Midbrain (tissue), 1 donor: ENCODE measurements at regions not wholly inside any gene's neighbourhood (a gene's known extent, or its start where the extent isn't known, plus 50 kb on each side); places are given as distances from the start of the nearest gene placed in this dataset.
"Not testable (repeated sequence)": the region's sequence is repeated elsewhere in the genome, so short reads cannot be mapped to it uniquely, and the experiment has no call there.

Experiments
- DNase-seq: peaks from one replicate; lab custom pipeline; 2025; lab: John Stamatoyannopoulos, UW

GRCh38 chr17:53046781-53047180, 775.9 kb upstream of the KIF2B start:
- DNase-seq, result no peak

DNA sequence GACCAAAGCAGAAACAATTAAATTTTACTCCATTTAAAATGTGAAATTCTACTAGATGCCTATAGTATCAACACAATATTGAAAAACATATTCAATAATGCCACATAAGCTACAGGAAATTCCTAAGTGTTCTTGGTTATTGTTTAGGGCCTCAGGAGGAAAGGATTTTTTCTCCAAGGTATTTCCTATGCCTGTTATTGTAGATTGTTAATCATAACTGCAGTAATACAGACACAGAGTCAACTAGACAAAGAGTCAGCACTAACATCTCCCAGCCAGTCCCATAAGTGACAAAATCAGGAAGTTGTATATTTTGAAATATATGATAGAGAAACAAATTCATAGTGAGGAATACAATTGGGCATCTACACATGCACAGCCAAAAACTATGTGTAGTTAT, 782.7 kb upstream of the KIF2B start:
- no peak for DNase-seq

DNA sequence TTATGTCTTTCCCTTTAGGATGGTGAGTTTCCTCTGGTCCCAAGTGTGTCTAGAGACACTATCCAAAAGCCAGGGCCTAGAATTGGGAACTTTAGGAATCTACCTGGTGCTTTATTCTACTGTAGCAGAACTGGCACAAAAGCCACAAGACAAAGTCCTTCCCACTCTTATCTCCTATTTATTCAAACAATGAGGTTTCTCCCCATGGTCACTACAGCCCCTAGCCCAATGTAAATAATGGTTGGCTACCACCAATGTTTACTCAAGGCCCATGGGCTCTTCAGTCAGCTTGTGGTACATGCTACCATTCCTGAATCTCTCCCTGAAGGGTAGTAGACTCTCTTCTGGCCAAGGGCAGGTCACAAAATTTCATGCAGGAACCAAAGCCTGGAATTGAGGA, 789.4 kb upstream of the KIF2B start:
- no peak for DNase-seq

DNA sequence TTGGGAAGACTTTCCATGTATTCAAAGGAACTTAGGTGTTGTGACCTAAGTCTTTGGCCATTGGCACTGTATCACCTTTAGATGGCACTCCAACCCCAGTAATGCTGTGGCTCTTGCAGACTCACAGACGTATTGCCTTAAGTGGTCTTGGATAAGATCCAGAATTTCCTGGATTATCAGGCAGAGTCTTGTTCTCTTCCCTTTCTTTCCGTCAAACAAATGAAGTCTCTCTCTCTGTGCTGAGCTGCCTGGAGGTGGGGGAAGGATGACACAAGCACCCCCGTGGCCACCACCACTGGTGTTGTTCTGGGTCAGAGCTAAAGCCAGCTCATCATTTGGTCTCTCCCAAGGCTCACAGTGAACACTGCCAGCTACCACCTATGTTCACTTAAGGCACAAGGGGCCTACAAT, 789.9 kb upstream of the KIF2B start:
- DNase-seq, result no peak

DNA sequence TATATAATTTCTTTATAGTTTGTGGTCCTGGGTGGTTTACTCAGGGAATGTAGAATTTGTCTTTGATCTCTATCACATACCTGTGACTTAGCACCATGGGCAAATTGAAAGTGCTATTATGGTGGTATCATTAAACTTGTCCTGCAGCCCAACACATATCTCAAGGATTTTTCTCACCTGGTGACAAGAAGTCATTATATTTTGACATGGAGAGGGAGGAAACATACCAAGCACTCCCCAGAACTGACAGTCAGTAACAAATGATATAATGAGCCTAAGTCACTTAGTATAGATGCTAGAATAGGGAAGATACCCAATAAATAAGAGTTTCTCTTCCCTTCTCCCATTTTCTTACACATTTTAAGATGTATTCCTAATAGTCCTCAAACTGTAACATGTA, 805.5 kb upstream of the KIF2B start:
- DNase-seq, result no peak

DNA sequence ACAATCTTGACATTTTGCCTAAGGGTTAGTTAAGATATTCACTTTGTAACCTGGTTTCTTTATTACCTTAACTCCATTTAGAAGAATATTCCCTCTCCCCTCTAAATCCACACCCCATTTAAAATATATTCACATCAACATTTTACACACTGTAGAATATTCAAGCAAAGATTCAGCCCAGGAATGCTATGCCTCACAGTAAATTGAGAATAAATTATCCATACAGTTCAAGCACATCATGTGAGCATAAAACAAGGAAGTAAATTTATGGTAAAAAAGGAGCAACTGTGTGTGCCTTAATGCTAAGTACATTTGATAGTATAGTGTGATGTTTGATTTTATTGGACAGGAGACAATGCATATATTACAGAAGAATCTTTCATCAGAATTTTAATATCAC, 806.6 kb upstream of the KIF2B start:
- no peak for DNase-seq

- no peak for DNase-seq
Observed at GRCh38 chr17:53012364-53012763, 810.4 kb upstream of the KIF2B start.

GRCh38 chr17:53006006-53006405, 816.7 kb upstream of the KIF2B start:
- DNase-seq, result no peak

DNA sequence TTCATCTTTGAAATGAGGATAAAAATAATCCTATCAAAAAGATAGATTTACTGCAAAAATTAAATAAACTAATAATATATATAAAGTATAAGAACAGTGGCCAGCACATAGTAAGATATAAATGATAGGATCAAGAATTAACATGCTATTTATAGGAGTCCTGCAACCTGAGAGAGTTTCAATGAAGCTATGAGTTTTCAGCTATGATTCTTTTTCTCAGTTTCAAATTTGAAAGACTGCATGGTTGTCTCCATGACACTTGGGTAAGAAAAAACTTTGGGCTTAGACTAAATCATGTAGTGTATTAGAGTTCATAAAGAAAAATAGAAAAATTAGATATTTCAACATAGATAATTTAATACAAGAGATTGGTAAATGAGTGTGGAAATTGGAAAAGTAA, 817.8 kb upstream of the KIF2B start:
- no peak for DNase-seq

DNA sequence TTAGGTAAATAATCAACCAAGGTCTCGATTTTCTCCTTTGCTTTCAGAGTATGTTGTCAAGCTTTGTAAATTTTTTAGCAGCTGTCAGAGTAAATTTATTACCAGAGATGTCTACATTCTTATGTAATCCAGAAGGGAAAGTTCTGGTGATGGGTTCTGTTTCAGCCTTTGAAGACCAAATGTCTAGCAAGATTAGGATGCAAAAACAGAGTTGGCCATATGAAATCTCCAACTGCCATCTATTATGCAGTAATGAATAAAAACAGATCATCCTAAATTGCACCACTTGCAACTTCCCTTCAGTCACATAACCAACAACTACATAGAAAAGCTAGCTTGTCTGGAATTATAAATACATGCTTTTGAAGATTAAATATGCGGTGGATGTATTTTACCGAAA, 826.8 kb upstream of the KIF2B start:
- DNase-seq, result no peak

GRCh38 chr17:52995147-52995546, 827.6 kb upstream of the KIF2B start:
- no peak for DNase-seq

- no peak for DNase-seq
Observed at GRCh38 chr17:52986056-52986662, 827.6 kb upstream of the CA10 start.

DNA sequence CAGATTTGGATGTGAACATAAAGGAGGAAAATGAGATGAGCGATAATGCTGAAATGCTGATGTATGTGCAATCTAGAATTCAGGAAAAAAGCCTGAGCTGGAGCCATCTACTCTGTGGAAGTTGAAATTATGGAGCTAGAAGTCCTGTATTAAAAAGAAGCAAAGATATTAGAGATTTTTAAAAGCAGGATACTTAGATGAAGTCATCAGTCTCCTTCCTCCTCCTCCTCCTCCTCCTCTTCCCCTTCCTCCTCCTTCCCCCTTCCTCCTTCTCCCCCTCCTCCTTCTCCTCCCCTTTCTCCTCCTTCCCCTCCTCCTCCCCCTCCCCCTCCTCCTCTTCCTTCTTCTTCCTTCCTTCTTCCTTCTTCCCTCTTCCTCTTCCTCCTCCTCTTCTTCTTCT, 823.8 kb upstream of the CA10 start:
- DNase-seq, result no peak

DNA sequence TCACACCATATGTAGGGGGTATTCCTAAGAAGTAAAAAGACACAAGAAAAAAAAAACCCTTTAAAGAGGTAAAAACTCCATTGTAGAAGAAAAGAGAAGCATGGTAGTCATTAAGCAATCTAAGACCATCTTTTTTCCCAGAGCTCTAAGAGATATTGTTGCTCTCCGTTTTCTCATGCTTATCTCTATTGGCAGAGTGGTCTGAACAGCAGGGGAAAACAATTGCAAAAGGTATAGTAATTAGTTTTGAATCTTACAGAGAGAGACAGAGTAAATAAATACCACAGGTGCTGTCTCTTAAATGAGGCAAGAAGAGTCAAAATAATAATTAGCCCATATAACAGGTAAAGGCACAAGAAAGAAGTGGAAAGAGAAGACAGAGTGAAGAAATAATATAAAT, 821.4 kb upstream of the CA10 start:
- DNase-seq, result no peak

DNA sequence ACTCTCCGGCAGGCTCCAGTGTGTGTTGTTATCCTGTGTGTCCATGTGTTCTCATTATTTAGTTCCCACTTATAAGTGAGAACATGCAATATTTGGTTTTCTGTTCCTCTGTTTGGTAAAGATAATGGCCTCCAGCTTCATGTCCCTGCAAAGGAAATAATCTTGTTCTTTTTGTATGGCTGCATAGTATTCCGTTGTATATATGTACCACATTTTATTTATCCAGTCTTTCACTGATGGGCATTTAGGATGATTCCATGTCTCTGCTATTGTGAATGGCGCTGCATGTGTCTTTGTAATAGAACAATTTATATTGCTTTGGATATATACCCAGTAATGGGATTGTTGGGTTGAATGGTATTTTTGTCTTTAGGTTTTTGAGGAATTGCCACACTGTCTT, 807.3 kb upstream of the CA10 start:
- no peak for DNase-seq

DNA sequence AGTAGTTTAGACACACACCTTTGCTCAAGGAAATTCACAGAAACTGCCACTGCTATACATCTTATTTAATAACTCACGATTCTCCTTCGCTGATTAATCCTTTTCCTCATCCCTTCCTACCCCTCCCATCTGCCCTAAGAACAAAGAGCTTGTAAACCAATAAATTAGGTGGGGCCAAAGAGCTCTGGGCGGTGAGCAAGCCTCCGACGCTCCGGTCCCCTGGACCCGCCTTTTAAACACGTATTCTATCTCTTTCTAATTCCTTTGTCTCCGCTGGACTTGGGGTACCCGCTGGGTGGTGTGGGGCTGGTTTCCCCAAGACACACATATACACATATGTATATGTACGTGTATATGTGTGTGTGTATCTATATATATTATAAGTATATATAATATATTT, 803.2 kb upstream of the CA10 start:
- not testable (repeated sequence) for DNase-seq

DNA sequence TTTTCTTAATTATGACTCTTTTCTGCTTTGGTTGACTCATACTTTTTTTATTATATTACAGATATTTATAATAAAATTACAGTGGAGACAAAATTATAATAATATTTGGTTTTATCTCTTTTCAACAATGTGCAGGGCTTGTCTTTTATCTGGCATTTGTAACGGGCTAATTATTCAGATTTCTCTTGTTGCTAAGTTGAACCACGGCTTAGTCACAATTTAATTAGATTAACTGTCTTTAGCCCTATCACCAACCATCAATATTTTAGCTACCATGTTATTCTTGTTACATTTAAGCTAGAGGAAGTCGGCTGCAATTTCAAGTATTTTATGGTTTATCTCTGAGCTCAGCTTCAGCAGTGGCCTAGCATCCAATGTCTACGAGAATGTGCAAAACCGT, 798.9 kb upstream of the CA10 start:
- DNase-seq, result no peak

DNA sequence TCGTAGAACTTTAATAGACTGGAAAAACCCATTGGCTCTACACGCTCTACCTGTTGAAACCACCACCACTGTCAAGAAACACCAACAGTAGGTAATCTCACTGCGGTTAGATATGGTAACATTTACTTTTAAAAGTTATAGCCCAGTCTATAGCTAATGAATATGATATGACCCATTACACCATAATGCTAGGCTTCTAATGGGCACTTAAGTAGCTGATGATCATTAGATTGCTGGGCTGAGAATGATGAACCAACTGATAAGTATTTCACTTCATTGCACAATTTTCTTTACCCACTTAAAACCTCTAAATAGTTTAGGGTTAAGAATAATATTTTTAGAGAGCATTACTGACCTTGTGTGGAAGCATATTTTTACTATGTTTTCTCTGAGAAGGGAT, 788.9 kb upstream of the CA10 start:
- DNase-seq, result no peak

GRCh38 chr17:52938623-52939230, 780.2 kb upstream of the CA10 start:
- no peak for DNase-seq

GRCh38 chr17:52930581-52930980, 772.1 kb upstream of the CA10 start:
- no peak for DNase-seq

DNA sequence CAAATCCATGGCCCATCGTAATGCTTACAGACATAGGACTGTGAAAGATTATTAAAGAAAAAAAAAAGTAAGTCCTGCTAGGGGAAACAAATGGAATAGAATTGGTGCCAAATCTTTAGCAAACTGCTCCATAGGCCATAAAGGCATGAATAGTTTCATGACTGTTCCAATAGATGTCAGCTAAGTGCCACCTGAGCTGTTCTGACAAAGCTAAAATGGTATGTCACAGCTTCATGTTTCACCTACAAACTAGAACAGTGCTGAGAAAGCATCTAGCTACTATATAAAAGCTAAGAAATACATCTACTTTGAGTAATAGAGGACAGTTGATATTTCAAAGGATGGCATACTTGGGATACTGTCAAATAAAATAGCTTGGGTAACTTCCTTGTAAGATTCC, 771.6 kb upstream of the CA10 start:
- no peak for DNase-seq

- DNase-seq, result no peak
Observed at GRCh38 chr17:52923658-52924057, 765.1 kb upstream of the CA10 start.

DNA sequence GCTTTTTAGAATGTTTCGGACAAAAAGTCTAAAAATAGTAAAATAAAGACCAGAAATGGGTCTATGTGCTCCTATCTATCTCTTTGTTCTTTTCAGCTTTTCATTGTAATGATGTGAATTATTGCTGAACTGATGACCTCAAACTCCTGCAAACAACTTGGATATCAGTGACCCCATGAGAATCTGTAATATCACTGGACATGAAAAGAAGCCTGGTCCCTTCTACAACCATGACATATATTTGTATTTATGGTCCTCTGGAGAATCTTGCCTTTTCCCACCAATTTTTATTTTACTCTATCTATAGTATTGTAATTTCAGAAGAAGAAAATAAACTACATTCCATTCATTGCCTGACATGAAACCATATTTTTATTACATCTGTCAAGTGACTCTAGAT, 740.7 kb upstream of the CA10 start:
- DNase-seq, result no peak

GRCh38 chr17:52895272-52895671, 736.8 kb upstream of the CA10 start:
- no peak for DNase-seq
